ENCODE measurements at regions not wholly inside any gene's neighbourhood (a gene's known extent, or its start where the extent isn't known, plus 50 kb on each side); places are given as distances from the start of the nearest gene placed in this dataset.
A peak's percentile ranks its signal among the peaks of the same experiment; 100 is the strongest.

DNA sequence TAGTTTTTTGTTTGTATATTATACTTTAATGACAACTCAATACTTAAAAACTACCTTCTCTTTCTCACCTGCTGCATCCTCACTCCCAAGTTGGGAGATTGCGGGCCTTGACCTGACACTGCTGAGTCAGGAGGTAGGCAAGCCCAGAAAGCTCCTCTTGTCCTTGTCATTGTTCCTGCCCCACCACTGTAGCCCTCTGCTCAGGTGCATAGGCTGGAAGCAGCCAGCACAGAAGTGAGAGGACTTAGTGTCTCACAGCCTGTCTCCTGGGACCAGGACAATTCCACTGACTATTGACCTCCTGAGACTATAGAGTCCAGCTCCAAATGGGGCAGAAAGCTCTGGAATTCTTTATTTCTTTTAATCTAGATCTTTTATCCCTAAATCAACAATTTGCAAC is 123.5 kb upstream of the NDP start:
- Mint-ChIP-seq H3K36me3 (ENCODE audit: low read depth) (no peaks in the 10 kb centered on the region), H3K4me3 (no peak overlapping the region), H3K27me3 (no peaks in the 10 kb centered on the region), H3K27ac (no peak overlapping the region), H3K9me3 (no peaks in the 10 kb centered on the region), H3K4me1 (no peaks in the 10 kb centered on the region)
- ATAC-seq (replicated peaks): no peak

- no peaks in the 10 kb centered on the region for H3K4me1 Mint-ChIP-seq
Measured at GRCh38 chrX:44094821-44095530, 121.8 kb upstream of the NDP start.

DNA sequence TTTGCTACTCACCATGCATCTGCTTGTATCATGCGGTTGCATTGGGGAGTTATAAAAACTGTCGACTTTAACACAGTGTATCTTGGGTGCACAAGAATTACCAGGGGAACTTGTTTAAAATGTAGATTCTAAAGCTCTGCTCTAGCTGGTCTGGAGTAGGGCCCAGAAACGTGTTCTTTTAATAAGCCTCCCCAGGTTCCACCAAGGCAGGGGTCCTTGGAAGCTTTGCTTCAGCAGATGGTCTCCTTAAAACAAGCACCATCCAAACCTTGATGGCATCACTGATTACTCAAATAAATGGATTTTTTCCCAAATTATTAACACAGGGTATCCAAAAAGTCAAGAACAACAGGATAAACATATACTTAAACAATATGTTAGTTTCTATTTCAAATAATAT is 120.2 kb upstream of the NDP start:
- Mint-ChIP-seq H3K4me1 (no peaks in the 10 kb centered on the region), H3K9me3 (no peaks in the 10 kb centered on the region), H3K27me3 (no peaks in the 10 kb centered on the region), H3K27ac (no peak overlapping the region), H3K36me3 (ENCODE audit: low read depth) (no peaks in the 10 kb centered on the region), H3K4me3 (no peak overlapping the region)
- no peak for ATAC-seq (replicated peaks)

More at GRCh38 chrX:44094821-44095530, 121.8 kb upstream of the NDP start:
- H3K27me3 Mint-ChIP-seq: no peaks in the 10 kb centered on the region
- H3K36me3 Mint-ChIP-seq (ENCODE audit: low read depth): no peaks in the 10 kb centered on the region
- no peak for ATAC-seq (replicated peaks)
- H3K9me3 Mint-ChIP-seq: no peaks in the 10 kb centered on the region
- H3K27ac Mint-ChIP-seq: no peak overlapping the region
- no peak overlapping the region for H3K4me3 Mint-ChIP-seq

DNA sequence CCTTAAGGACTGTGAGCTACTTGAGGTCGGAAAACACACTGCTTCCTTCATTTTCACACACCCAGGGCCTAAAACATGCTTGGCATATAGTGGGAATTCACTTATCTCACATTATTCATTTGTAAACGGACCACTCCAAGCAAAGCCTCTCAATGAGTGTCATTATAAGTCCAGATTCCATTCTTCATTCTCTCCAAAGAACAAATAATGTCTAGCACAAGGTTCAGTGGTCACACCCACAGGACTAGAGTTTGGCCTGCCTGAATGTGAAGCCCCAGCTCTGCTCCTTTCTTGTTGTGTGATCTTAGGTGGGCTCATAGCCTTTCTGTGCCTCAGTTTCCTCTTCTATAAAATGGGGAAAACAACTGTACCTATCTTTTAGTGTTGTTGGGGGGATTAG is 119.6 kb upstream of the NDP start:
- no peak for ATAC-seq (replicated peaks)
- H3K4me3 Mint-ChIP-seq: no peak overlapping the region
- H3K27ac Mint-ChIP-seq: no peak overlapping the region
- no peaks in the 10 kb centered on the region for H3K27me3 Mint-ChIP-seq
- no peaks in the 10 kb centered on the region for H3K9me3 Mint-ChIP-seq
- H3K36me3 Mint-ChIP-seq (ENCODE audit: low read depth): no peaks in the 10 kb centered on the region
- H3K4me1 Mint-ChIP-seq: no peaks in the 10 kb centered on the region

DNA sequence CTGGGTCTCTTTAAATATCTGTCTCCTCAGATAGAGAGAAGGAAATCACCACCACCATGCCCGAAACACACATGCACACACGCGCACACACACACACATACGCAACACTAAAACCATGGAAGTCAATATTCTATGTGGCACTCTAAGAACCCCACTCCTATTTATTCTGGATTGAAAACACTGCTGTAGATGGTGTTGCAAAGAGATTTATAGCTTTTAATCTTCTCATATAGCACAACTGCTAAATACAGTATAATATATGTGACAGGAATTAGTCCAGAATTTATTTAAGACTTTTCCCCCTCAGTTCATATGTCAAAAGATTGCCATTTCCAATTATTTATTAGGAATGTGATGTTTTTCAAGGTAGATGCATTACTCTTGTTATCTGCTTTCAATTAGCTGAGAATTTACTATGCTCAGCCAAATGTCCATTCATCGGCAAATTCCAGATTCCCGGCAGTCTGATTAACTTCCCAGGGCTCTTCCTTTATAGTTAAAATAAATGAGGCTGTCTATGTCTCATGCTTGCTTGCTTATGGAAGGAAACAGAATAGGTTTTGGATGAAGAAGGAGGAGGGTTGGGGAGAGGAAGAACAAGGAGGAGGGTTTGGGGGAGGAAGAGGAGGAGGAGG is 115.4 kb upstream of the NDP start:
- Mint-ChIP-seq H3K27ac (no peak overlapping the region), H3K4me1 (no peaks in the 10 kb centered on the region), H3K9me3 (no peaks in the 10 kb centered on the region), H3K4me3 (no peak overlapping the region), H3K27me3 (no peaks in the 10 kb centered on the region), H3K36me3 (ENCODE audit: low read depth) (no peaks in the 10 kb centered on the region)
- no peak for ATAC-seq (replicated peaks)

DNA sequence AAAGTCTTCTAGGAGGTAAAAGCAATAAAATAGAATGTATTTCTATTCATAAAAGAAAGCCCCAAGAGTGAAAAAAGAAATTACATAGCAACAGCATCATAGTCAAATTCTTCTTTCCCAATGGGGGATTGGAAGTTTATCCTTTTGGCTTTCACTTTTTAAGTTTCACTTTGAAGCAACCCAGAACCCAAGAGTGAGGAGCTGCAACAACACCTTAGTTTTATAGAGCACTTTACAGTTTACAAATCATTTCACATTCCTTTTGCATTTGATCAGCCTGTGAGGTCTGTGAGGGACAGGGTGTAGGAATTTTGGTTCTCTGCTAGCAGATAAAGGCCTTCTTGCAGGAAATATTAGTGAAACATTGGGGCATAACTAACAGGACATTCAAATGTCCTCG is 112.0 kb upstream of the NDP start:
- Mint-ChIP-seq H3K4me1 (no peaks in the 10 kb centered on the region), H3K36me3 (ENCODE audit: low read depth) (no peaks in the 10 kb centered on the region), H3K27me3 (no peaks in the 10 kb centered on the region), H3K4me3 (no peak overlapping the region), H3K27ac (no peak overlapping the region), H3K9me3 (no peaks in the 10 kb centered on the region)
- no peak for ATAC-seq (replicated peaks)

DNA sequence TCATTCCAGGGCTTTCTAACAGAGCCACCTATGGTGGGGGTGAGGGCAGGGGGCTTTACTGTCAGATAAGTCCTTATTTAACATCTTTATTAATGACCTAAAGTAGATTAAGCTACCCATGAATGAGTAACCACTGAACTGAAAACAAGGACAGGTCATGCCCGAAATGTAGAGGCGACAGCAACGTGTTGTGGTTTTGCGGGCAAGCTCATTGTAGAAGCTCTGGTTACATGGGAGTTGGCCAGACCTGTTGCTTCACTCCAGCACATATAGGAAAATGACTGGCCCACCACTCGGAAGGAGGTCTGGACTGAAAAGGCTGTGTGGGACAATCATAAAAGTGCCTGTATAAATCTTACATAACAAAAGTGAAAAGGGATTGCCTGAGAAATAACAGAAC is 109.6 kb upstream of the NDP start:
- Mint-ChIP-seq H3K36me3 (ENCODE audit: low read depth) (no peaks in the 10 kb centered on the region), H3K4me1 (no peaks in the 10 kb centered on the region), H3K9me3 (no peaks in the 10 kb centered on the region), H3K27me3 (no peaks in the 10 kb centered on the region), H3K27ac (no peak overlapping the region), H3K4me3 (no peak overlapping the region)
- no peak for ATAC-seq (replicated peaks)

- ATAC-seq (replicated peaks): no peak
- Mint-ChIP-seq H3K9me3 (no peaks in the 10 kb centered on the region), H3K27me3 (peaks cover 3% of the 10 kb centered on the region), H3K4me1 (no peaks in the 10 kb centered on the region), H3K36me3 (ENCODE audit: low read depth) (no peaks in the 10 kb centered on the region), H3K27ac (no peak overlapping the region), H3K4me3 (no peak overlapping the region)
Measured at GRCh38 chrX:44080083-44080482, 106.9 kb upstream of the NDP start.

- Mint-ChIP-seq H3K36me3 (ENCODE audit: low read depth) (no peaks in the 10 kb centered on the region), H3K4me1 (no peaks in the 10 kb centered on the region), H3K9me3 (no peaks in the 10 kb centered on the region), H3K27ac (no peak overlapping the region), H3K4me3 (no peak overlapping the region), H3K27me3 (peaks cover 2% of the 10 kb centered on the region)
- no peak for ATAC-seq (replicated peaks)
Measured at GRCh38 chrX:44072631-44073030, 99.4 kb upstream of the NDP start.

DNA sequence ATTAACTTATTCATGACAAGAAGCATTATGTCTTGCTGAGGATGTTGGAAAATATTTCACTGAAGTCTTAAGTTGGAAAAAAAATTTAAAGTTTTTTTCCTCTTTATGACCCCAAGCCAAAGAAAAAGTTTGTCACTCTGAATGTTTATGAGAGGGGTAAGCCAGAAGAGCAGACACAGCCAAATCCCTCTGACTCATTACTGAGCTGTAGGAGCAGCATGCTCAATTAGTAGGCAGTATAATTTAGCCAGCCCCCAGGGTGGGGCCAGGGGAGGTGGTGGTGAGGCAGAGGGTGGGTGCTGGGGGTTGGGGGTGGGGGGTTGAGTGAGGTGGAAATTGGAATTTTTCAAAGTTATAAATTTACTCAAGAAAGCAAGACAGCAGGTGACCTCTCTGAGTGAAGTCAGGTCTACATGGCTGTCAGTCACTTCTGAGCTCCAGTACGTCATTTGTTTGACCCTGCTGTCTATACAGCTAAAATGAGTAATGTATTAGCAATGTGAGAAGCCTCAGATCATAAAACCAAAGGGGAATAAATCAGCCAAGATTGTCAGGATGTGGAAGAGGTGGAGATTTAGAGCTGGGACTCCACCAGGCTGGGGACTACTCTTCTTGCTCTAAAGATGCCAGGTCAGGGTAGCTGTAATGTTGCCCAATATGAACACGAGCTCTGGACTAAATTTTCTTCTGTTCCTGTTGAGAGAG is 98.8 kb upstream of the NDP start:
- Mint-ChIP-seq H3K36me3 (ENCODE audit: low read depth) (no peaks in the 10 kb centered on the region), H3K27ac (no peak overlapping the region), H3K9me3 (no peaks in the 10 kb centered on the region)

DNA sequence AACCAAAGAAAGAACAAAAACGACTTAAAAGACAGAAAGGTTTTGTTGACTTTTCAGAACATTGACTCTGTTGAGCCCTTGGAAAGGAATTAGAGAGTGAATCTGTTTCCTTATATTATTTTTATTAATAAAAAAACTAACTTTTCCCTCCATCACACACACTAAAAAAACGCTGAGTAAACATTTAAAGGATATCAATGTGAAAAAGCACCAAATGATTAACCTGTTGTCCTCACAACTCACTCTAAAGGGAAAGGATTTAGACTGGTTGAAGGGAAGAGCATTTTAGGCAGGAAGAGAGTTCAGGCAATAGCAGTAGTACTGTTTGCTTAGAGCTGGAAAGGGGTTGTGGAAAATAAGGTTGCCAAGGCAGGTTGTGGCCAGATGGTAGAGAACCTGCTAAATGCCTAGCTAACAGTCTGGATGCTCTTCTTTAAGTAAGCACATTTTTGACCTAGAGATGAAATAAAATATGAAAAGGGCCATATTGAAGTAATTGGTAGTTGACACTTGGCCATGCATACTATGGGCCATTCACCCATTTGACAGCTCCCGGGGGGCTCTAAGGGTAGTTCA is 98.0 kb upstream of the NDP start:
- H3K27ac Mint-ChIP-seq: no peak overlapping the region
- no peaks in the 10 kb centered on the region for H3K9me3 Mint-ChIP-seq
- H3K4me3 Mint-ChIP-seq: no peak overlapping the region
- H3K4me1 Mint-ChIP-seq: no peaks in the 10 kb centered on the region
- no peak for ATAC-seq (replicated peaks)
- no peaks in the 10 kb centered on the region for H3K27me3 Mint-ChIP-seq
- H3K36me3 Mint-ChIP-seq (ENCODE audit: low read depth): no peaks in the 10 kb centered on the region

More for the DNA sequence above, 98.8 kb upstream of the NDP start:
- Mint-ChIP-seq H3K27me3 (no peaks in the 10 kb centered on the region), H3K4me1 (no peaks in the 10 kb centered on the region), H3K4me3 (no peak overlapping the region)
- ATAC-seq (replicated peaks): peak; percentile 64

DNA sequence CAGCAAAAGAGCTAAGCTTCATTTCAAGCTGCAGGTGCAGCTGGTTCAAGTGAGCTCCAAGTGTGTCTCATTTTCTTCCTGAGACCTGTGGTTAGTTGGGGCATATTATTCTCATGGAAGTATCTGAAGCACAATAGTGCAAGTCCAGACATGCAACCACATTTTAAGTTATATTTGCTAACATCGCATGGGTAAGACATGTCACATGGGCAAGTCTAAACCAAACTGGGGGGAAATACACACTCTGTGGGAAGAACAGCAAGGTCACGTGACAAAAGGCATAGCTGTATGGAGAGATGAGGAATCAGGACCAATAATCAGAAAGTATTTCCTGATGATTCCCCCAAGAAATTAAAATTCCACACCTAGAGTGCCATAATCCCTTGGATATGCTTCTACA is 94.9 kb upstream of the NDP start:
- Mint-ChIP-seq H3K4me1 (no peaks in the 10 kb centered on the region), H3K27me3 (no peaks in the 10 kb centered on the region), H3K27ac (no peak overlapping the region)

DNA sequence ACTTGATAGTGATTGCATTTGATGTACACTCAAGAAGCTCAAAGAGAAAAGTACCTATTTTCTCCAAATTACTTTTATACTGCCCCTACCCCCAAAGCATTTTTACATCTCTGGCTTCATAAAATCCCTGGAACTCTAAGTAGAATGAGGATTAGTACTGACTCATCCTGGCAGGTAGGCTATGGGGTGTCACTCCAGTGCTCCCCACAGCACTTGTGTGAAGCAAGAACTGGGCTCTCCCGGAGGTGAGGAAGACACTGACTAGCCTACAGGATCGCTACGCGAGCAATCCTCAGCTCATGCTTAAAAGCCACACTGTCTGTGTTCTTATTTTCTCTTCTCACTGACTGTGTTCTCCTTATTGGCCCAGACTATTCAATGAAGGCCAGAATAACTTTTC is 90.4 kb upstream of the NDP start:
- H3K9me3 Mint-ChIP-seq: no peaks in the 10 kb centered on the region
- no peak overlapping the region for H3K4me3 Mint-ChIP-seq
- H3K27me3 Mint-ChIP-seq: no peaks in the 10 kb centered on the region
- H3K4me1 Mint-ChIP-seq: no peaks in the 10 kb centered on the region
- no peak for ATAC-seq (replicated peaks)
- H3K36me3 Mint-ChIP-seq (ENCODE audit: low read depth): no peaks in the 10 kb centered on the region
- H3K27ac Mint-ChIP-seq: no peak overlapping the region

More for the DNA sequence above, 94.9 kb upstream of the NDP start:
- no peaks in the 10 kb centered on the region for H3K36me3 Mint-ChIP-seq (ENCODE audit: low read depth)
- ATAC-seq (replicated peaks): no peak
- no peaks in the 10 kb centered on the region for H3K9me3 Mint-ChIP-seq
- H3K4me3 Mint-ChIP-seq: no peak overlapping the region

DNA sequence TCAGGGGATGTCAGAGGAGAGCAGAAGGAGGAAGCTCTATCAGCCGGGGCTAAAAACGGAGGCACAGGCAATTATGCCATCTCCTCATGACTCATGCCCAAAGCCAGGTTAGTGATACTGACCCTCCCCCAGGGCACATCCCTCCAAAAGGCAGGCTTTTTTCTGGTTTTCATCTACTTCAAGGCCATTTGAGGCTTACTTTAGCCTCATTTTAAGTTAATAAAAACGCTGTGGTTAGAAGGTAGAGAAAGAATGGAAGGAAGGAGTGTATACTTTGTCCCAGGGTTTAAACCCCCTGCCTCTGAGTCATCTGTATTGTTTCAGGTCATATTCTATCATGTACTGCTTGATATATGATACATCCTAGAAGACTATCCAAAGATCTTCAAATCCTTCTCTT is 89.7 kb upstream of the NDP start:
- no peak for ATAC-seq (replicated peaks)
- H3K27me3 Mint-ChIP-seq: no peaks in the 10 kb centered on the region
- no peak overlapping the region for H3K27ac Mint-ChIP-seq
- H3K4me3 Mint-ChIP-seq: no peak overlapping the region
- H3K36me3 Mint-ChIP-seq (ENCODE audit: low read depth): no peaks in the 10 kb centered on the region
- no peaks in the 10 kb centered on the region for H3K4me1 Mint-ChIP-seq
- no peaks in the 10 kb centered on the region for H3K9me3 Mint-ChIP-seq
